Right atrium auricular region (tissue), 2 donors: ENCODE measurements at regions not wholly inside any gene's neighbourhood (a gene's known extent, or its start where the extent isn't known, plus 50 kb on each side); places are given as distances from the start of the nearest gene placed in this dataset.

Source experiments
- DNase-seq: peaks from one replicate; pipeline ENCODE4 v3.0.0-alpha.2; 2019; ENCODE audit warnings: low spot score
- H3K27ac ChIP-seq, 2 donors: fragments of 200-600 bp; sonication (generic); 1 replicate in 1 of 2; 2 replicates in 1 of 2; pipeline ENCODE4 v1.5.1; 2016 to 2019
- H3K27me3 ChIP-seq, 2 donors: fragments of 200-600 bp; sonication (generic); one replicate each; pipeline versions ENCODE4 v1.5.1 to v1.6.0; 2017 to 2019
- H3K36me3 ChIP-seq: fragments of 200-600 bp; sonication (generic); one replicate; pipeline ENCODE4 v1.5.1; 2016
- H3K4me1 ChIP-seq, 2 donors: fragments of 200-600 bp; sonication (generic); one replicate each; pipeline versions ENCODE4 v1.5.1 to v1.6.0; 2017 to 2019
- H3K4me3 ChIP-seq, 2 donors: fragments of 200-600 bp; sonication (generic); 1 replicate in 1 of 2; 2 replicates in 1 of 2; pipeline ENCODE4 v1.5.1; 2017 to 2019; ENCODE audit warnings: mild to moderate bottlenecking in 1 of 2, moderate library complexity in 1 of 2
- H3K9me3 ChIP-seq, 2 donors: fragments of 200-600 bp; sonication (generic); one replicate each; pipeline ENCODE4 v1.5.1; 2019
- CTCF ChIP-seq, 2 donors: fragments of 200-600 bp; sonication (generic); IDR thresholded peaks; one replicate each; pipeline ENCODE4 v1.5.1; 2019; ENCODE audit warnings: antibody characterized with exemption in 2 of 2

GRCh38 chr3:28950614-28951013 lies 330.3 kb upstream of the RBMS3 start:
- Histone ChIP-seq H3K9me3 (peaks cover 0 to 7% of the 10 kb centered on the region in 2 donors), H3K27me3 (no peaks in the 10 kb centered on the region), H3K27ac (no peak overlapping the region), H3K4me3 (no peak overlapping the region), H3K4me1 (no peaks in the 10 kb centered on the region), H3K36me3 (no peaks in the 10 kb centered on the region)
- no peak for TF ChIP-seq CTCF (IDR thresholded peaks at IDR 0.05)
- DNase-seq = no peak

- Histone ChIP-seq H3K9me3 (peaks cover 0 to 7% of the 10 kb centered on the region in 2 donors), H3K36me3 (no peaks in the 10 kb centered on the region), H3K4me1 (no peaks in the 10 kb centered on the region), H3K27ac (no peak overlapping the region), H3K4me3 (no peak overlapping the region), H3K27me3 (no peaks in the 10 kb centered on the region)
- TF ChIP-seq CTCF (IDR thresholded peaks at IDR 0.05) = no peak
- no peak for DNase-seq
Observed at GRCh38 chr3:28951772-28952556, 328.9 kb upstream of the RBMS3 start.

- peaks cover 0 to 5% of the 10 kb centered on the region in 2 donors for H3K9me3 ChIP-seq
- no peaks in the 10 kb centered on the region for H3K36me3 ChIP-seq
- no peak for TF ChIP-seq CTCF (IDR thresholded peaks at IDR 0.05)
- H3K27ac ChIP-seq = no peak overlapping the region
- no peaks in the 10 kb centered on the region for H3K27me3 ChIP-seq
- no peak overlapping the region for H3K4me3 ChIP-seq
- DNase-seq = no peak
- no peaks in the 10 kb centered on the region for H3K4me1 ChIP-seq
Observed at GRCh38 chr3:28958656-28959055, 322.2 kb upstream of the RBMS3 start.

- no peaks in the 10 kb centered on the region for H3K36me3 ChIP-seq
- no peaks in the 10 kb centered on the region for H3K27me3 ChIP-seq
- H3K9me3 ChIP-seq = peaks cover 0 to 28% of the 10 kb centered on the region in 2 donors
- TF ChIP-seq CTCF (IDR thresholded peaks at IDR 0.05) = no peak
- H3K27ac ChIP-seq = no peak overlapping the region
- H3K4me3 ChIP-seq = no peak overlapping the region
- DNase-seq = no peak
- H3K4me1 ChIP-seq = no peaks in the 10 kb centered on the region
Observed at GRCh38 chr3:28971156-28971555, 309.7 kb upstream of the RBMS3 start.

- H3K4me3 ChIP-seq = no peak overlapping the region
- TF ChIP-seq CTCF (IDR thresholded peaks at IDR 0.05) = no peak
- H3K9me3 ChIP-seq = peaks cover 0 to 26% of the 10 kb centered on the region in 2 donors
- H3K36me3 ChIP-seq = no peaks in the 10 kb centered on the region
- H3K27ac ChIP-seq = no peak overlapping the region
- no peak for DNase-seq
- H3K4me1 ChIP-seq = no peaks in the 10 kb centered on the region
- no peaks in the 10 kb centered on the region for H3K27me3 ChIP-seq
Observed at GRCh38 chr3:28972921-28973320, 307.9 kb upstream of the RBMS3 start.

- H3K4me3 ChIP-seq = no peak overlapping the region
- no peak for TF ChIP-seq CTCF (IDR thresholded peaks at IDR 0.05)
- no peak for DNase-seq
- no peak overlapping the region for H3K27ac ChIP-seq
- no peaks in the 10 kb centered on the region for H3K4me1 ChIP-seq
- H3K36me3 ChIP-seq = no peaks in the 10 kb centered on the region
- no peaks in the 10 kb centered on the region for H3K27me3 ChIP-seq
- peaks cover 0 to 19% of the 10 kb centered on the region in 2 donors for H3K9me3 ChIP-seq
Observed at GRCh38 chr3:28973609-28974008, 307.3 kb upstream of the RBMS3 start.
